ENCODE measurements at regions not wholly inside any gene's neighbourhood (a gene's known extent, or its start where the extent isn't known, plus 50 kb on each side); places are given as distances from the start of the nearest gene placed in this dataset.

DNA sequence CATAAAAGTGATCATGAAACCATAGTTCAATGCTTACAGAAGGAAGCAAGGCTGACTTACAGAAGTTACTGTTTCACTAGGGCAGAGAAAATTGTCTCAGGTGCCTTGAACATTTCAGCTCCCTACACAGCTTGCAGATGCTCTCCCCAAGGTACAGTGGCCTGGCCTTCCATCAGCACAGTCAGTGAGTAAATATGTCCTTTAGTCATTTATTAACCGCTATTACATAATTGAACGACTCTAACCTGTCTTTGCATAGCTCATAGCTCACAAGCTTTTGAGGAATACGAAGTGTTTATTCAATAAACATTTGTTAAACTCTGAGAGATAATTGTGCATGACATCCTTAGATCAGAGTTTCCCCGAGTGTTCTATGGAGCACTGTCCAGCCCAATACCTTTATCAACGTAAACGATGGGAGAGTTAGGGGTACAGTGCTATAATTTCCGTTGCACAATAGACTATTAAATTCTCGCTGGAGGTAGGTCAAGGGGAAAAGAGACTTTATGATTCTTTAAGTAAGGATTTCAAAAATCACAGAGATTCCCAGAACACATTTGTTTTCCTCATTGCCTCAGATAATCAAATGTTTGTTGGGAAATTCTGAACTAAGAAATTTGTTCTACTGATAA is 677.8 kb downstream of the TSN start:
- DNase-seq (ENCODE audit: low read depth in 4 of 4, low spot score in 2 of 4), result peak in 2 of 4 donors; percentile 3 to 10

DNA sequence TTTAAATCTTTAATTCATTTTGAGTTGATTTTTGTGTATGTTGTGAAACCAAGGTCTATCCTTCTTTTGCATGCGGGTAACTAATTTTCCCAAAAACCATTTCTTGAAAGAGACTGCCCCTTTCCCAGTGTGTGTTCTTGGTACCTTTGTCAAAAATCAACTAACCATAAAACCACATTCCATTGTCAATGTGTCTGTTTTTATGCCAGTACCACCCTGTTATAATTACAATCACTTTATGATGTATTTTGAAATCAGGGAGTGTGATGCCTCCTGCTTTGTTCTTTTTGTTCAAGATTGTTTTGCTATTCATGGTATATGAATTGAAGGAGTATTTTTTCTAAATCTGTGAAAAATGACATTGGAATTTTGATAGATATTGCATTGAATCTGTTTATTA is 689.6 kb downstream of the TSN start:
- no peak for DNase-seq (ENCODE audit: low read depth in 4 of 4, low spot score in 2 of 4)

DNA sequence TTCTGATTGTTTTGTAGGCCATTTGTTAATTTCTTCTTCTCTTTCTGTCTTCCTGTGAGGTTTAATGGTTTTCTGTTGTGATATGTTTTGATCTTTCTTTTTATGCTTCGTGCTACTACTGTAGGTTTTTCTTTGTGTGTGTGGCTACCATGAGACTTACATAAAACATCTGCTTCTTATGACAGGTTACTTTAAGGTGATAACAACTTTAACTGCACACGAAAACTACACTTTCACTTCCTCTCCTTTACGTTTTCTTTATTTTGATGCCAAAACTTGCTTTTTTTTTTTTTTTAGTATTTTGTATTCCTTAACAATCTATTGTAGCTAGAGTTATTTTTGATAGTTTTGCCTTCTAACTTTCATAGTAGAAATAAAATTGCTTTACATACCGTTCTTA is 691.3 kb downstream of the TSN start:
- DNase-seq (ENCODE audit: low read depth in 4 of 4, low spot score in 2 of 4), result no peak

DNA sequence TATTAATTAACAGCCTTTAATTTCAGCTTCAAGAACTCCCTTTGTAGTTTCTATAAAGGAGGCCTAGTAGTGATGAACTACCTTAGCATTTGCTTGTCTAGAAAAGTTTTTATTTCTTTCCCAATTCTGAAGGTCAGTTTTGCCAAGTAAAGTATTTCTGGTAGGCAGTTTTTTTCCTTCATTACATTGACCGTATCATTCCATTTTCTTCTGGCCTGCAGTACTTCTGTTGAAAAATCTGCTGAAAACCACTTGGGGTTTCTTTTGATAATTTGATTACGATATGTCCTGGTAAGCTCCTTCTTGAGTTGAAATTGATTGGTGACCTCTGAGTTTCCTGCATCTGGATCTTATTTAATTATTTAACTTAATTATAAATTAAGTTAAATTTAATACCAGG is 691.8 kb downstream of the TSN start:
- no peak for DNase-seq (ENCODE audit: low read depth in 4 of 4, low spot score in 2 of 4)

DNA sequence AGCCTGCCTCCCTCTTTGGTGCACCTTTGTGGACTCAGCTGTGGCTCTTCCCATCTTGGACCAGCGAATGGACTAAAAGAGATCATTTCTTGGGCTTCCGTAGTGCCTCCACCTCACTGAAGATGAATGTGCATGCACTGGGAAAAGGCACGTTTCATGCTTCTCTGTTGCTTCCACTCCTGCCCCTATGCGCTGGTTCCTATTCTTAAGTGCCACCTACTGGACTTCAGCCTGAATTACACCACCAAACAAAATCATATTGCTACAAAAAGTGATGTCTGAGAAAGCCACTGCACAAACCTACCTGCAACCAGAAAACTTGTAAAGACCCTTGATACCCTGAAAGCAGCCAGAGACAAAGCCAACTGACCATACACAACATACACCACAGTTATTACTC is 695.6 kb downstream of the TSN start:
- DNase-seq (ENCODE audit: low read depth in 4 of 4, low spot score in 2 of 4), result no peak

DNA sequence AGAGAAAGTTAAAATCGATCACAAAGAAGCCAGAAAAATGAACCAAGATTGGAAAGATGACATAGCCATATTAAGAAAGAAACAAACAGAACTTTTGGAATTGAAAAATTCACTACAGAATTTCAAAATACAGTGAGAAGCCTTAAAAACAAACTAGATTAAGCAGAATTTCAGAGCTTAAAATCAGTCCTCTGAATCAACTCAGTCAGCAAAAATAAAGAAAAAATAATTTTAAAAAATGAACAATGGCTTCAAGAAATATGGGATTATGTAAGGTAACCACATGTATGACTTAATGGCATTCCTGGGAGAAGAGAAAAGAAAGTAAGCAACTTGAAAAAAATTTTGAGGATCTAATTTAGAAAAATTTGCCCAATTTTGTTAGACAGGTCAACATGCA is 696.2 kb downstream of the TSN start:
- DNase-seq (ENCODE audit: low read depth in 4 of 4, low spot score in 2 of 4), result no peak

DNA sequence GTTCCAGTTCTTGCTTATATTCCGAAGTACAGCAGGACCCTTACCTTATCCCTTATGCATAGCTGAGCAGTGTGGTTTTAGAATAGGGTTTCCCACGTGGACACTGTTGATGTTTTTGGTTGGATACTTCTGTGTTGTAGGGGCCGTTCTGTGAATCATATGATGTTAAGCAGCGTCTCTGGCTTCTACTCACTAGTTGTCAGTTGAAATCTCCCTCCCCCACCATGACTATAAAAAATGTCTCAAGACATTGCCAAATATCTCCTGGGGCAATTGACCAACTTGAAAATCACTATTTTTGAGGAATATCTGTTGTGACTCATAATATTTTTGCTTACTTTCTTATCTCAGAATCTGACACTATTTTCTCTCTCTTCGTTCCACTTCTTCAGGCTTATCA is 713.7 kb downstream of the TSN start:
- DNase-seq (ENCODE audit: low read depth in 4 of 4, low spot score in 2 of 4), result no peak

DNA sequence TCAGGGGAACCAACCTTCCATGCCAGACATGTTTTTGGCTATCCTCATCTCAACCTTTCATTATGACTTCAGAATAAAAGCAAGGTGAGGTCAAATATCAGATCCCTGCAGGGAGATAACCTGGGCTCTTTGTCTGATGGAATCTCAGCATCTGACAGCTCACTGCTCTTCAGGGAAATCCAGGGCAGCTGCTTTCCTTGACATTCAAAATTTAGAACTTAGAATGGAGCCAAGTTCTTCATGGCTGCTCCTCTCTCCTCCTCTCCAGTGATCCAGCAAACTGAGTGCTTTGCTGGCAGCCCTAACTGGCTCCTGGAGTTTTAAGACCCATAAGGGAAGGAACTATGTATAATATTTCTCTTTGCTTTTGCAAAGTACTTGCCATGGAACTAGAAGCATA is 716.3 kb downstream of the TSN start:
- DNase-seq (ENCODE audit: low read depth in 4 of 4, low spot score in 2 of 4), result no peak

DNA sequence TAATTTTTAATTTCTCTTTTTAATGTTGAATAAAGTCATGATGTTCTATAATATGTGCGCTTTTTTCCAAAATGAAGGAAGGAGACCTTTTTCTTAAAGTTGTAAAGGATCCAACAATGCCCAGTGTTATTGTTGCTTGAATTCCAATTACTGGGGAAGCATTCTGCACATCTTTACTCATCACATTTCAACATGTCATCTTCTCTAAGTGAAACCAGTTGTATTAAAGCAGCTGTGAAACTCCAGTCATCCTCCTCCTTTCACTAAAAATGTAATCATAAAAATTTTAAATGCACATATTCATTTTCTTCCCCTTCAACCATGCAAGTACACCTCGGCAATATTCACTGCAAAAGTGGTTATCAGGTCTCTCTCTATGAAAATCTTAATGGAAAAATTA is 722.7 kb downstream of the TSN start:
- no peak for DNase-seq (ENCODE audit: low read depth in 4 of 4, low spot score in 2 of 4)

DNA sequence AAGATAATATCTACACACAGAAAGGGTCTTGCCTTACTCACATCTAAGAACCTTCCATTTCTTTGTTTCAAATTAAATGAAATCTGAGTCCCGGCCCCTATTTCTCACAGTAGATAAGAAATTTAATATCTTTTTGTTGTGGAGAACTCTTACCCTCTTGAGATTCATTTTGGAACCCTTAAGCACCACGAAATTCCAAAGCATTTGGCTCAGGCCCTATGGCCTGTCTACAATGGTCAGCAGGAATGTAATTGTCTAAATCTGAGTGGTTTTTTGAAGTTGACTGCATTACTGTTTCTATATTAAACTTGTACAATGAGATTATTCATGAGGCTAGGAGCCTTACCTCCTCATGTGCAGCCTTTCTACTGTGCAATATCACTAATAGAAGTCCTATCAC is 723.3 kb downstream of the TSN start:
- no peak for DNase-seq (ENCODE audit: low read depth in 4 of 4, low spot score in 2 of 4)

DNA sequence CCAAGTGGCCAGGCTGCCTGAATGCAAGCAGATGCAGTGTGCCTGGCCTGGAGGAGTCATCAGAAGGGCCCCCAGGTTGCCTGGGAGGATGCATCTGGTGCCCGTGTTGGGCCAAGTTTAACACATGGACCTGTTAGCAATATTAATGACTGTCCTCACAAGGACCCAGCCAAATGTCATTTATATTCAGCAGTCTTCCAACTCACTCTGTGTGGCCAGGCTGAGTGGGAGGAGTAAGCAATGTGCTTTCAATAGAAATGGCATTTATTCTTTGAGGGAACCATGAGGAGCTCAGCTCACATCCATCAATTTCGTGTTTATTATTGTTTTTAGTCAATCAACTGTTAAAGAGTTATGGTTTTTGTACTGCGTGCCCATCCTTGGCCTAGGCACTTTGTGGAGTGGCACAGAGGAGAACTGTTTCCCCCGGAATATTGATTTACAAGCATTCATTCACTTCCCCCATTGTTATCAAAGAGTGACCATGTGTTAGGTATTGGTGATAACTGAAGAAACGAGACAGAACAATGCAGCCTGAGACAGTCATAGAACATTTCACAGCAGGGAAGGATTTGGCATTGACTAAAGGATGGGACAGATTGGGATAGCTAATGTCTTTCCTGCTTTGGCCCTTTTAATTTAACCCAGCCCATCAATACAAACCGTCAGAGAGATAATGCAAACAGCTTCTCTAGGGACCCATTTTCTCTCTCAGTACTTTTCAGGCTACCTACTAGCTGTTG is 725.2 kb downstream of the TSN start:
- DNase-seq (ENCODE audit: low read depth in 4 of 4, low spot score in 2 of 4), result no peak

DNA sequence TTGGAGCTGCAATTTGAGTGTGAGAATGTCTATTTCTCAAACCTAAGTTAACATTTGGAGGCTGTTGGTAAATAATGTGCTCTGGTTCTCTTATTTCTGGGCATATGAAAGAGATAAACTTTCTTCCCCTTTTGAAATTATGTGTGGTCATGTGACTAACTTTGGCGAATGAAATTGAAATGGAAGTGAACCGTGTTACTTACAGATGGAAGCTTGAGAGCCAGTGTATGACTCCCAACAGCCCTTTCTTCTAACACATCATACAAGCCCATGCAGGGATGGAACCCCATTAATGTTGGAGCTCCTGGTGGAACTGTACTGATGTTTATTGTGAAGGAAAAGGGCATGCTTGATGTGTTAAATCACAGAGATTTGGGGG is 725.8 kb downstream of the TSN start:
- DNase-seq (ENCODE audit: low read depth in 4 of 4, low spot score in 2 of 4), result no peak

DNA sequence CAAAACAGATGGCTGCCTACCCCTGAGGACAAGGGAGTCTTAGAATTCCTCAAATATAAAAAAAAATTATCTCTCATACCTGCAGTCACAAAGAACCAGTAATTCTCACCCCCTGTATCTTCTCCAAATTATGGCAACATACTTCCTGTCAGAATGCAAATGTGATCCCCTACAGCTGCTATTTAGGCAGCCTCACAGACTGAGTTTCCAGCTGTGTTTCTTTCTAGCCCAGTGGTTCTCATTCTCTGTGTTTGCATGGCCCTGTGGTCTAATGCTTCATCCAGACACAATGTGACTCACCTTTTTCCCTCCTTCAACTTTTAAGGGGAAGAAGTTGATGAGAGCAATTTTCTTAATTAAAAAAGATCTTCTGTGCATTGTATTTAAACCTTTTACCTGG is 726.3 kb downstream of the TSN start:
- DNase-seq (ENCODE audit: low read depth in 4 of 4, low spot score in 2 of 4), result no peak

DNA sequence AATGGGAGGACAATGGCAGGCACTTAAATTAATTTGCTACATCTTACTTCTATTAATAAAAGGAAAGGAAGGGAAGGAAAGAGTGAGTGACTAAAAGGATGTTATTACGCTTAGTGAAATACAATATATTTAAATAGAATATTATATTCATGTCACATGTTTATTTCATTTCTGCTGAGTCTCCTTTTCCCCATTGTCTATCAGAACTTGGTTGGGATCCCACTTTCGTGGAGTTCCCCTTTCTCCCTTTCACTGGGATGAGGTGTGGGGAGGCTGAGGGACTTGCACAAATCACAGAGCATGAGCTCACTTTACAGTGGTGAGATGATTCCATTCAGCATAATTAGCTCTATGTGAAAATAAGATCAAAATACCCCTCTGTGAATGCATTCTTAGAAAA is 730.6 kb downstream of the TSN start:
- no peak for DNase-seq (ENCODE audit: low read depth in 4 of 4, low spot score in 2 of 4)

DNA sequence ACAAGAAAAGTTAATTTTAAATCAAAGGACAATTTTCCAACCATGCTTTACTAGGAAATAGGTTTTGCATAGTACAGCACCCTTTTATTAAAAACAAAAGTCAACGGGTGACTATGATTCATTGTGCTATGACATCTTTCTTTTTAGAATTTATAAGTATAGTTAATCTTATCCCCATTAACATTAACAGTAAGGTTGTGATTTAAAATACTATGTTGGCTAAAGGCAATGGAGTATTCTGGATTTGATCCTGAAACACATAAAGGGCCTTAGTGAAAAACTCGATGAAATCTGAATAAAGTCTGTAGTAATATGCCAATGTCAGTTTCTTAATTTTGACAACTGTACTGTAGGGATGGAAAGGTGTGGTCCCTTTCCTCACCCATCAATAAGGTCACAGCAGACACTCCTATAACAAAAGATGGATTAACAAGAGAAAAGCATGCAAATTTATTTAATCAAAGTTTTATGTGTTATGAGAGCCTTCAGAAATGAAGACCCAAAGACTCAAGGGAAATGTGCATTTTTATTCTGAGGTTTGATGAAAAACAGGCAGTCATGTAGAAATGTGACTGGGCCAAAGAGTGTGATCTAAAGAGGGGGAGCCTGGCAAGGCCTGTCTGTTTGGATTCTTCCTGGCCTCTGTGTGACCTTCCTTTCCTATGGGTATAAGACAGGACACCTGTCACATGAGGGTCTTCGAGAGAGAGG is 731.4 kb downstream of the TSN start:
- DNase-seq (ENCODE audit: low read depth in 4 of 4, low spot score in 2 of 4), result no peak

DNA sequence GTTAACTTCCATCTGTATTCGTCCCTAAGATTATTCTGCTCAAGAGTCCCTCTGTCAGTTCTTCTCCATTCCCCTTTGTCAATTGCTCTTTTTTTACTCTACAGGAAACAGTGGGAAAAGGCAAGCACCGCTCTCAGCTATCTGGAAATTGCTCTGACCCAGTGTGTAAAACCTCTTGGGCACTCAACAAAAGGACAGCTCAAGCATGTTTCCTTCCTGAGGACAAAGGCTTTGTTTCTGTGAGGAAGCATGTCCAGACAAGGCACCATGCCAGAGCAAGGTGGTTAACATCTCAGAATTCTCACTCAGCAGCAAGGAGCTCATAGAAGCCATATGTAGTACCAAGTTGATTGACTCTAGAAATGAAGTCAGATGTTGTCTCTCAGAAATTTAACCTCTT is 735.6 kb downstream of the TSN start:
- no peak for DNase-seq (ENCODE audit: low read depth in 4 of 4, low spot score in 2 of 4)

DNA sequence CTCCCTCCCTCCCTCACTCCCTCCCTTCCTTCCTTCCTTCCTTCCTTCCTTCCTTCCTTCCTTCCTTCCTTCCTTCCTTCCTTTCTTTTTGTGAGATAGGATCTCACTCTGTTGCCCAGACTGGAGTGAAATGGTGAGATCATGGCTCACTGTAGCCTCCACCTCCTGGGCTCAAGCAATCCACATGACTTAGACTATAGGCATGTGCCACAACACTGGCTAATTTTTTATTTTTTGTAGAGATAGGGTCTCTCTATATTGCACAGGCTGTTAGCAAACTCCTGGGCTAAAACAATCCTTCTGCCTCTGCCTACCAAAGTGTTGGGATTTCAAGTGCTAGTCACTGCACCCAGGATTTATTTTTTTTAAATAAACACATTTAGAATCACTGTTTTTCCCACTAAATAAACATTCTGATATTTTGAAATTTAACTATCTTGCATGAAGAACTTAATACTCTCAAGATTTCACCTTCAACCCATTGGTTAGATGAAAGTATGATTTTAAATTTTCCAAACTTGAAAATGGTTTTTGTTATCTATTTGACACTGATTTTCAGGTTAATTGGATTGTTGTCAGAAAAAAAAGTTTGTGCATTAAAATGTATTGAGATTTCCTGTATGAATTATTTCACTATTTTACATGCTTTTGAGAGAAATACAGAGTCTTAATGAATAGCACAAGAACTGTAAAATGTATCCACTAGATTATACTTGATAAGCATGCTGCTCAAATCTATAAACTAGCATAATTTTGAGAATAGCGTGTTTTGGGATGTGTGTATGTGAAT is 745.1 kb downstream of the TSN start:
- no peak for DNase-seq (ENCODE audit: low read depth in 4 of 4, low spot score in 2 of 4)

DNA sequence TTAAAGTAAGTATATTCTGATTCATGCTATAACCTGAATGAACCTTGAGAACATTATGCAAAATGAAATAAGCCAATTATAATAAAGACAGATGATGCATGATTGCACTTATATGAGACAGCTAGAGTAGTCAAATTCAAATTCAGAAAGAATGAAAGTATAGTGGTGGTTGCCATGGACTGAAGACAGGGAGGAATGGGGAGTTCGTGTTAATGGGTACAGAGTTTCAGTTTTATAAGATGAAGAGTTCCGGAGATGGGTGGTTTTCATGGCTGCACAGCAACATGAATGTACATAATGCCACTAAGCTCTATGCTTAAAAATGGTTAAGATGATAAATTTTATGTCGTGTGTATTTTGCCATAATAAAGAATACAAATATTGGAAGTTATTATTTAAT is 751.2 kb downstream of the TSN start:
- DNase-seq (ENCODE audit: low read depth in 4 of 4, low spot score in 2 of 4), result no peak

DNA sequence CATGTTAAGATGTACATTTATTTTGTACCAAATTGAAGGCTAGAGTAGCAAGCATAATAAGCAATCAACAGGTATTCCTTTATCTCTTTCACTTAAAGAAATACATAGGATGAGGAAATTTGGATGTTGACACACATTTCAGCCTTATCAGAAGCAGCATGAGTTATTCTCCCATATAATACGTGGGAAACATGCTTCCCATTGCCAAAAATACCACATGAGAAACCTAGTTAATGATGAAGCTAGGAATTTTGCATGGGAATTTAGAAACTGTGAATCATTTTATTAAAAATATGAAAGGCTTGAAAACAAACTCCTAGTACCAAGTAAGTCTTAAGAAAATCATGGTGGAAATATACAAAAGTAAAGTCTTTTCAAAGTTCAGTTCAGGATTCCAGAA is 751.8 kb downstream of the TSN start:
- no peak for DNase-seq (ENCODE audit: low read depth in 4 of 4, low spot score in 2 of 4)

DNA sequence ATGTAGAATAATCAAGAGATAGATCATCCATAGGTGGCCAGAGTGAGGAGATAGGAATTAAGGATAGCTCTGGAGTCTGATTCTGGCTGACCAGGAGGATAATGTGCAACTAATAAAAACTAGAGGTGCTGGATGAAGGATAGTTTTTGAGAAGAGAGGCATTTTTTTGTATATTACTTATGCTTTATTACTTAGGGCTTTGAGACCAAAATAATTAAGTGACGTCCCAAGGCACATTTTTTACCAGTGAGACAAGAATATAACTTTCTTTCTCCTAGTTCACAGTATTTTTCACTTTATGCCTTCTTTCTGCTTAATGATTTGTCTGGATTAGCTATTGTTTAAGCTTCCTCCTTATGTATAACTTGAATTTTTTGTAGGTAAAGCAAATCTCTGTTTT is 756.6 kb downstream of the TSN start:
- DNase-seq (ENCODE audit: low read depth in 4 of 4, low spot score in 2 of 4), result no peak

DNA sequence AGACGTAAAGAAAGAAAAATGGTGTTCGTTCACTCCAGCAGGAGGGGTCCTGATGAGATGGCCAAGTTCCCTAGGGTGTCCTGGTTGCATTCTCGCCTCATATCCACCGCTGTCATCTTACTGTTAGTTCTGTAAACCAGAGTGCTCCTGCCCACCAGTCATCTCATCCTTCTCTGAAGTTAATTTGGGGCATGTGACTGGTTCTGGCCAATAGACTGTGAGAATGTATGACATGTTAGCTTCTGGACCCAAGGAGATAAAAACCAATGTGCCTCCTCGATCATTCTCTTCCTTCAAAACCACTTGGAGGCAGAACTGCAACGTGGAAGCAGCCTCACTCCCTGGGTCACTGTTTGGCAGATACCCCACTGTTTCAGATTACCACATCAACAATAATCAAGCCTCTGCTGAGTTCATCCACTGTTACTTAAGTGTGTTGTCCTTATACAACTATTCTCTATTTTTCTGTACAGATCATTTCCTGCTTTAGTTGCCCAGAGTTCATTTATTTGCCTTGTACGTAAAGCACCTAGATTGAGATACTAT is 759.1 kb downstream of the TSN start:
- no peak for DNase-seq (ENCODE audit: low read depth in 4 of 4, low spot score in 2 of 4)
